ENCODE measurements at regions not wholly inside any gene's neighbourhood (a gene's known extent, or its start where the extent isn't known, plus 50 kb on each side); places are given as distances from the start of the nearest gene placed in this dataset.

DNA sequence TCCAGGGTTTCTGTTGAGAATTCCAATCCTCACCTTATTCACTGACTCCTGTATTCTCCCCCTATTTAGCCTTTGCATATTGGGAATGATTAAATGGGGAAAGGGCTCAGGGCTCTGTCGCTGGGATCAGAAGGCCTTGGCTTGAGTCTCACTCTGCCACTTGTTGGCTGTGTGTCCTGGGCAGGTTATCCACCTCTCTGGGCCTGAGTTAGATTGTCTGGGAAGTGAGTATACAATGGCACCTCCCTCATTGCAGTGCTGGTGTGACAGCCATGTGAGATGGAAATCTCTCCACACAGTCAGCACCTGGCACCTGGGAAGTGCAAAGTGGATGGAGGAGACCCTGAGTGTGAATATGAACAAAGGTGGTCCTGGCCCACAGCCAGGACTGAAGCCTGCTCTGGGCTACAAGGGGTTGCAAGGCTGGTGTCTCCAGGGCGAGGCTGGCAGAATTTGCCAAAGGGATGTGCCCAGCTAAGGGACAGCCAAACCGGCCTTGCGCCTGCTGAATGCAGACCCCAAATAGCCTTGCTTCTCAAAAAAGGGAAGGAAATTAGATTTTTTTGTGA is 200.0 kb upstream of the PMEPA1 start:
- TF ChIP-seq CTCF (IDR thresholded peaks at IDR 0.05) (no peak), EP300 (IDR thresholded peaks at IDR 0.05) (no peak)
